ENCODE measurements at regions not wholly inside any gene's neighbourhood (a gene's known extent, or its start where the extent isn't known, plus 50 kb on each side); places are given as distances from the start of the nearest gene placed in this dataset.

DNA sequence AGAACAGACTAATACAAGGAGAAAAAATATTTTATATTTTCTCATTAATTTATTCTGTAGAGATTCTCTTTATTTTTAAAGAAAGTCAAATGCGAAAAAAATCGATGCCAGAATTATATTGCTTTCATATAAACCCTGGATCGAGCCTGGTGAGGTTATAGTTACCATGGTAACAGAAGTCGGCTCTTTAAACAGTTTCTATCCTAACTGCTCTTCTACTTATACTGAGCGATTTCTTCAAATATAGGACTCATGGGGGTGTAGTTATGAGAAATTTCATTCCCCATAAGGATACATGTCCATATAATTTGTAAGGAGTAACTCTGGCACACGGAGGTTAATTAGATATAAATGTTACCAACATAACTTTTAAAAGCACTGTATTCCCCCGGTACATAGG lies 973.5 kb upstream of the NCAM2 start:
- TF ChIP-seq CTCF (IDR thresholded peaks at IDR 0.05) (no peak), EP300 (IDR thresholded peaks at IDR 0.05) (no peak), POLR2A (IDR thresholded peaks at IDR 0.05) (no peak), POLR2AphosphoS5 (IDR thresholded peaks at IDR 0.05) (no peak)
